Neural progenitor cell (in vitro differentiated cells): ENCODE measurements at regions not wholly inside any gene's neighbourhood (a gene's known extent, or its start where the extent isn't known, plus 50 kb on each side); places are given as distances from the start of the nearest gene placed in this dataset.

Experiments used
- CTCF ChIP-seq: fragments of 200-600 bp; sonication (generic); IDR thresholded peaks from 2 replicates; pipeline ENCODE4 v1.5.1; 2017; ENCODE audit warnings: antibody characterized with exemption, mild to moderate bottlenecking
- EZH2 ChIP-seq: fragments of 200-600 bp; sonication (generic); IDR thresholded peaks from 2 replicates; pipeline ENCODE4 v1.6.1; 2017; ENCODE audit warnings: antibody characterized with exemption, mild to moderate bottlenecking, moderate library complexity
- EZH2phosphoT487 ChIP-seq: fragments of 200-600 bp; sonication (generic); IDR thresholded peaks from 2 replicates; pipeline ENCODE4 v1.6.1; 2017; ENCODE audit warnings: antibody characterized with exemption

- TF ChIP-seq EZH2, result no peak
- no peak for TF ChIP-seq CTCF
- no peak for TF ChIP-seq EZH2phosphoT487
Observed at GRCh38 chr1:80249699-80250098, 1243.2 kb upstream of the ADGRL4 start.
